Breast epithelium (tissue), 4 donors: ENCODE measurements at regions not wholly inside any gene's neighbourhood (a gene's known extent, or its start where the extent isn't known, plus 50 kb on each side); places are given as distances from the start of the nearest gene placed in this dataset.

Source experiments
- DNase-seq, 2 donors: peaks; one replicate each; pipeline ENCODE4 v3.0.0-alpha.2; 2019; ENCODE audit warnings: low spot score in 2 of 2
- H3K27ac ChIP-seq, 2 donors: fragments of 200-600 bp; sonication (generic) in 1 of 2; one replicate each; pipeline ENCODE4 v1.5.1; 2016 to 2019; ENCODE audit warnings: mild to moderate bottlenecking in 1 of 2
- H3K27me3 ChIP-seq, 2 donors: fragments of 200-600 bp; sonication (generic) in 1 of 2; one replicate each; pipeline versions ENCODE4 v1.5.1 to v1.6.0; 2017 to 2019; ENCODE audit warnings: control low read depth in 1 of 2, mild to moderate bottlenecking in 1 of 2
- H3K36me3 ChIP-seq: fragments of 200-600 bp; one replicate; pipeline ENCODE4 v1.5.1; 2019
- H3K4me1 ChIP-seq, 2 donors: fragments of 200-600 bp; sonication (generic); one replicate each; pipeline ENCODE4 v1.5.1; 2016 to 2019; ENCODE audit warnings: control low read depth in 1 of 2
- H3K4me3 ChIP-seq, 3 donors: fragments of 200-600 bp; sonication (generic); 1 replicate in 2 of 3; 2 replicates in 1 of 3; pipeline ENCODE4 v1.5.1; 2016 to 2019; ENCODE audit warnings: mild to moderate bottlenecking in 3 of 3, moderate library complexity in 2 of 3
- H3K9me3 ChIP-seq, 2 donors: fragments of 200-600 bp; sonication (generic) in 1 of 2; one replicate each; pipeline ENCODE4 v1.5.1; 2016 to 2019; ENCODE audit warnings: control low read depth in 1 of 2
- POLR2A ChIP-seq: fragments of 450-650 bp; IDR thresholded peaks from one replicate; pipeline ENCODE4 v1.6.1; 2016; ENCODE audit warnings: antibody characterized with exemption, mild to moderate bottlenecking, moderate library complexity
- POLR2AphosphoS5 ChIP-seq, 3 donors: sonication (generic); formaldehyde crosslinking; IDR thresholded peaks; one replicate each; pipeline ENCODE4 v1.6.1; 2017; ENCODE audit warnings: antibody characterized with exemption in 3 of 3
- intact Hi-C: fragments of 100-400 bp; cut with DNase I; formaldehyde crosslinking; loops from one replicate; pipeline ENCODE4 v1.15.1; 2023; ENCODE audit warnings: low total_unique reads
- TF ChIP-seq, protein P1 (sequence below), 3 donors: fragments of 450-650 bp; IDR thresholded peaks; one replicate each; pipeline ENCODE4 v1.5.1; 2016 to 2017; ENCODE audit warnings: antibody characterized with exemption in 3 of 3, mild to moderate bottlenecking in 3 of 3, moderate library complexity in 3 of 3

DNA sequence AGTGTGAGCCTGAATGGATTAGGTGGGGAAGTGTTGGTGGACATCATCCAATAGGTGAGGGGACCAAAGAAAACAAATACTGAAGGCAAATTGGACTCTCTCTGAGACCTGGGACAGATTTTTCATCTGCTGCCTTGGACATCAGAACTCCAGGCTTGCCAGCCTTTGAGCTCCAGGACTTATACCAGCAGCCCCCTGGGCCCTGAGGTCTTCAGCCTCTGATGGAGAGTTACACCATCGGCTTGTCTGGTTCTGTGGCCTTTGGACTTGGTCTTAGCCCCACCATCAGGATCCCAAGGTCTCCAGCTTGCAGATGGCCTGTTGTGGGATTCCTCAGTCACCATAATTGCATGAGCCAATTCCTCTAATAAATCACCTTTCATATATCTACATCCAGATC, 80.8 kb upstream of the SLC8A3 start:
- TF ChIP-seq, protein P1, sequence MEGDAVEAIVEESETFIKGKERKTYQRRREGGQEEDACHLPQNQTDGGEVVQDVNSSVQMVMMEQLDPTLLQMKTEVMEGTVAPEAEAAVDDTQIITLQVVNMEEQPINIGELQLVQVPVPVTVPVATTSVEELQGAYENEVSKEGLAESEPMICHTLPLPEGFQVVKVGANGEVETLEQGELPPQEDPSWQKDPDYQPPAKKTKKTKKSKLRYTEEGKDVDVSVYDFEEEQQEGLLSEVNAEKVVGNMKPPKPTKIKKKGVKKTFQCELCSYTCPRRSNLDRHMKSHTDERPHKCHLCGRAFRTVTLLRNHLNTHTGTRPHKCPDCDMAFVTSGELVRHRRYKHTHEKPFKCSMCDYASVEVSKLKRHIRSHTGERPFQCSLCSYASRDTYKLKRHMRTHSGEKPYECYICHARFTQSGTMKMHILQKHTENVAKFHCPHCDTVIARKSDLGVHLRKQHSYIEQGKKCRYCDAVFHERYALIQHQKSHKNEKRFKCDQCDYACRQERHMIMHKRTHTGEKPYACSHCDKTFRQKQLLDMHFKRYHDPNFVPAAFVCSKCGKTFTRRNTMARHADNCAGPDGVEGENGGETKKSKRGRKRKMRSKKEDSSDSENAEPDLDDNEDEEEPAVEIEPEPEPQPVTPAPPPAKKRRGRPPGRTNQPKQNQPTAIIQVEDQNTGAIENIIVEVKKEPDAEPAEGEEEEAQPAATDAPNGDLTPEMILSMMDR (IDR thresholded peaks at IDR 0.05) = no peak
- no peak for TF ChIP-seq POLR2AphosphoS5 (IDR thresholded peaks at IDR 0.05)
- no peak for TF ChIP-seq POLR2A
- intact Hi-C loops = no loop called here
- Histone ChIP-seq H3K4me1 (no peaks in the 10 kb centered on the region), H3K27ac (no peak overlapping the region), H3K36me3 (no peaks in the 10 kb centered on the region), H3K27me3 (peaks cover 0 to 5% of the 10 kb centered on the region in 2 donors), H3K4me3 (no peak overlapping the region), H3K9me3 (no peaks in the 10 kb centered on the region)
- no peak for DNase-seq

DNA sequence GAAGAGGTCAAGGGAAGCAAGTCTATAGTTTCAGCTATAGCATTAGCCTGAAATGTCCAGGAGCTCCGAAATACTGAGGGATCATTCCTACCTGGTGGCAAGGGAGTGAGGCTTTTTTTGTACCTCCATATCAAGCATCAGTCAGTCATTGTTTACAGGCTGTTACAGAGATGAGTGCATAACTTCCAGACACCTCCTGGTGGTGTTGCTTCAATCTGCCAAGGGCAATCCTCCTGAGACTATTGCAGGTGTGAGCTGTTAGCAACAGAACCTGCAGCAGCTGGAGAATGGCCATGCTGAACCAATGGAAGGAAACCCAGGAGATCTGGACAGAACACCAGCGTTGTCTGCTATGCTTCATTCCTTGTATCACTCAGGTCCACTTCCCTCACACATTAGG, 80.0 kb upstream of the SLC8A3 start:
- H3K4me1 ChIP-seq = no peaks in the 10 kb centered on the region
- TF ChIP-seq, protein P1 (IDR thresholded peaks at IDR 0.05) = no peak
- TF ChIP-seq POLR2AphosphoS5 (IDR thresholded peaks at IDR 0.05) = no peak
- TF ChIP-seq POLR2A = no peak
- intact Hi-C loops = no loop called here

GRCh38 chr14:70266157-70266556, 77.4 kb upstream of the SLC8A3 start:
- Histone ChIP-seq H3K27me3 (no peaks in the 10 kb centered on the region), H3K36me3 (no peaks in the 10 kb centered on the region), H3K27ac (no peak overlapping the region), H3K9me3 (no peaks in the 10 kb centered on the region), H3K4me1 (no peaks in the 10 kb centered on the region), H3K4me3 (no peak overlapping the region)
- DNase-seq = no peak
- TF ChIP-seq, protein P1 (IDR thresholded peaks at IDR 0.05) = no peak
- intact Hi-C loops = no loop called here

More for the DNA sequence above, 80.0 kb upstream of the SLC8A3 start:
- Histone ChIP-seq H3K36me3 (no peaks in the 10 kb centered on the region), H3K4me3 (no peak overlapping the region), H3K27ac (no peak overlapping the region), H3K9me3 (no peaks in the 10 kb centered on the region), H3K27me3 (no peaks in the 10 kb centered on the region)
- no peak for DNase-seq

DNA sequence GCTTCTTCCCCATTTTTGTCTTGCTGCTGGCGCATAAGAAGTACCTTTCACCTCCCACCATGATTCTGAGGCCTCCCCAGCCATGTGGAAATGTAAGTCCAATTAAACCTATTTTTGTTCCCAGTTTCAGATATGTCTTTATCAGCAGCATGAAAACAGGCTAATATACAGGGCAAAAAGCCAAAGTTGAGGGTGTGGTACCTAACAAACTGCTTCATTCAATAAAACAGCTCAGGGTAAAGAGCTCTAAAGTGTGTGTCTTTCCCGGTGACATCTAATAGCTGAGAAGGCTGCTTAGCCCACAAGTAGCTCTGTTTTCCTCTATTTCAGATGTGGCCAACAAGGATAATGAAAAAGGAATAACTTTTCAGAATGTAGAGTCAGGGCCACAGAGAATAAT, 76.7 kb upstream of the SLC8A3 start:
- Histone ChIP-seq H3K4me3 (no peak overlapping the region), H3K36me3 (no peaks in the 10 kb centered on the region), H3K27ac (no peak overlapping the region), H3K9me3 (no peaks in the 10 kb centered on the region), H3K27me3 (no peaks in the 10 kb centered on the region), H3K4me1 (no peaks in the 10 kb centered on the region)
- intact Hi-C loops = no loop called here
- DNase-seq = no peak
- no peak for TF ChIP-seq POLR2AphosphoS5 (IDR thresholded peaks at IDR 0.05)
- TF ChIP-seq, protein P1 (IDR thresholded peaks at IDR 0.05) = no peak
- no peak for TF ChIP-seq POLR2A

DNA sequence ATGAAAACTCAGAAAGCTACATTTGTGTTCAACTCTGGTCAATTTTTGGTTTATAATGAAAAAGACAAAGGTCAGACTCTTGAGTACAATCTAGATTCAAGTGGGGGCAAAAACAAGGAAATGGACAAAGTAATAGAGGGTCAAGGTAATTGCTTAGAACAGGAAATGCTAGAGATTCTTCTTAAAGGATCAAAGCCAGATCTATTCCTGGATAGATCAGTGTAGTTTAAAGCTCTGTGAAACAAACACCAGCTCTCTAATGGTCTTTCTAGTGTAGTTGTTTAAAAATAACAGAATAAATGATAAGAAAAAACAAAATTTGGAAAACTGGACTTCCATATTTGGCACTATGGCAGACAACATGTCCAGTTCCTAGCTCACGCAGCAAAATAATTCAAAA, 70.7 kb upstream of the SLC8A3 start:
- Histone ChIP-seq H3K4me3 (no peak overlapping the region), H3K9me3 (no peaks in the 10 kb centered on the region), H3K4me1 (no peaks in the 10 kb centered on the region), H3K27ac (no peak overlapping the region), H3K36me3 (no peaks in the 10 kb centered on the region), H3K27me3 (no peaks in the 10 kb centered on the region)
- DNase-seq = no peak
- intact Hi-C loops = no loop called here
- TF ChIP-seq POLR2AphosphoS5 (IDR thresholded peaks at IDR 0.05) (no peak), POLR2A (no peak)
- TF ChIP-seq, protein P1 (IDR thresholded peaks at IDR 0.05) = no peak
